ENCODE measurements at regions not wholly inside any gene's neighbourhood (a gene's known extent, or its start where the extent isn't known, plus 50 kb on each side); places are given as distances from the start of the nearest gene placed in this dataset.

- intact Hi-C loops (cut with micrococcal nuclease): no loop called here
- H3K4me3 Mint-ChIP-seq: no peak overlapping the region
- no peak overlapping the region for H3K27ac Mint-ChIP-seq
- Histone ChIP-seq H3K79me2 (ENCODE audit: insufficient read depth, low read length) (no peaks in the 10 kb centered on the region), H4K20me1 (ENCODE audit: insufficient read depth, low read length) (no peaks in the 10 kb centered on the region), H3K36me3 (replicated peaks in 1 of 2; ENCODE audit: control insufficient read depth in 1 of 2, insufficient read depth in 2 of 2, low read length in 2 of 2) (no peaks in the 10 kb centered on the region), H3K4me3 (replicated peaks in 1 of 3; ENCODE audit: low read depth in 2 of 3, low read length in 3 of 3) (no peak overlapping the region), H3K9ac (ENCODE audit: insufficient read depth, low read length, poor library complexity, severe bottlenecking) (no peak overlapping the region), H3K4me2 (replicated peaks; ENCODE audit: extremely low read depth, low read length, poor library complexity, severe bottlenecking) (no peak overlapping the region), H3K27ac (ENCODE audit: low read depth in 1 of 2, low read length in 2 of 2) (no peak overlapping the region), H3K27me3 (ENCODE audit: control insufficient read depth in 2 of 2, insufficient read depth in 2 of 2, low read length in 2 of 2) (no peaks in the 10 kb centered on the region), H3K9me3 (replicated peaks in 1 of 2; ENCODE audit: control insufficient read depth in 1 of 2, insufficient read depth in 1 of 2, low read length in 2 of 2) (peaks cover 2 to 10% of the 10 kb centered on the region in 2 donors), H2AFZ (ENCODE audit: insufficient read depth, low read depth, low read length, poor library complexity, severe bottlenecking) (no peak overlapping the region), H3K4me1 (ENCODE audit: control insufficient read depth in 1 of 2, insufficient read depth in 2 of 2, low read length in 2 of 2) (no peaks in the 10 kb centered on the region)
- no peak for TF ChIP-seq CTCF (IDR thresholded peaks at IDR 0.05)
- peaks cover 4 to 17% (median 11%) of the 10 kb centered on the region in 7 donors for H3K9me3 Mint-ChIP-seq
- H3K36me3 Mint-ChIP-seq: no peaks in the 10 kb centered on the region
- no peaks in the 10 kb centered on the region for H3K4me1 Mint-ChIP-seq
- DNase-seq: no peak
- WGBS (ENCODE audit: insufficient coverage): 84% methylated on average over 2 of the region's 2 CpGs
- peaks cover 0 to 2% (median 0%) of the 10 kb centered on the region in 3 donors for H3K27me3 Mint-ChIP-seq (ENCODE audit: low read depth in 3 of 3)
These were observed 299.8 kb downstream of the CNTN3 start for GRCh38 chr3:74314696-74315095.

GRCh38 chr3:74309716-74310115, 304.7 kb downstream of the CNTN3 start:
- no CpG with 5 or more reads among the region's 1 CpG for WGBS (ENCODE audit: insufficient coverage)
- Mint-ChIP-seq H3K4me3 (no peak overlapping the region), H3K27ac (no peak overlapping the region), H3K27me3 (ENCODE audit: low read depth in 3 of 3) (no peaks in the 10 kb centered on the region), H3K36me3 (no peaks in the 10 kb centered on the region), H3K4me1 (no peaks in the 10 kb centered on the region), H3K9me3 (peaks cover 0 to 7% (median 5%) of the 10 kb centered on the region in 7 donors)
- no peak for DNase-seq
- H3K4me3 ChIP-seq (replicated peaks in 1 of 3; ENCODE audit: low read depth in 2 of 3, low read length in 3 of 3): no peak overlapping the region
- no peaks in the 10 kb centered on the region for H3K79me2 ChIP-seq (ENCODE audit: insufficient read depth, low read length)
- H3K36me3 ChIP-seq (replicated peaks in 1 of 2; ENCODE audit: control insufficient read depth in 1 of 2, insufficient read depth in 2 of 2, low read length in 2 of 2): no peaks in the 10 kb centered on the region
- TF ChIP-seq CTCF (IDR thresholded peaks at IDR 0.05): no peak
- no peak overlapping the region for H3K9ac ChIP-seq (ENCODE audit: insufficient read depth, low read length, poor library complexity, severe bottlenecking)
- H2AFZ ChIP-seq (ENCODE audit: insufficient read depth, low read depth, low read length, poor library complexity, severe bottlenecking): no peak overlapping the region
- H3K27ac ChIP-seq (ENCODE audit: low read depth in 1 of 2, low read length in 2 of 2): no peak overlapping the region
- H3K4me1 ChIP-seq (ENCODE audit: control insufficient read depth in 1 of 2, insufficient read depth in 2 of 2, low read length in 2 of 2): no peaks in the 10 kb centered on the region
- peaks cover 2 to 6% of the 10 kb centered on the region in 2 donors for H3K9me3 ChIP-seq (replicated peaks in 1 of 2; ENCODE audit: control insufficient read depth in 1 of 2, insufficient read depth in 1 of 2, low read length in 2 of 2)
- no peaks in the 10 kb centered on the region for H3K27me3 ChIP-seq (ENCODE audit: control insufficient read depth in 2 of 2, insufficient read depth in 2 of 2, low read length in 2 of 2)
- intact Hi-C loops (cut with micrococcal nuclease): no loop called here
- no peaks in the 10 kb centered on the region for H4K20me1 ChIP-seq (ENCODE audit: insufficient read depth, low read length)
- no peak overlapping the region for H3K4me2 ChIP-seq (replicated peaks; ENCODE audit: extremely low read depth, low read length, poor library complexity, severe bottlenecking)

Measured in CD14-positive monocyte (primary cell).